ENCODE measurements at regions not wholly inside any gene's neighbourhood (a gene's known extent, or its start where the extent isn't known, plus 50 kb on each side); places are given as distances from the start of the nearest gene placed in this dataset.
A peak's percentile ranks its signal among the peaks of the same experiment; 100 is the strongest.

DNA sequence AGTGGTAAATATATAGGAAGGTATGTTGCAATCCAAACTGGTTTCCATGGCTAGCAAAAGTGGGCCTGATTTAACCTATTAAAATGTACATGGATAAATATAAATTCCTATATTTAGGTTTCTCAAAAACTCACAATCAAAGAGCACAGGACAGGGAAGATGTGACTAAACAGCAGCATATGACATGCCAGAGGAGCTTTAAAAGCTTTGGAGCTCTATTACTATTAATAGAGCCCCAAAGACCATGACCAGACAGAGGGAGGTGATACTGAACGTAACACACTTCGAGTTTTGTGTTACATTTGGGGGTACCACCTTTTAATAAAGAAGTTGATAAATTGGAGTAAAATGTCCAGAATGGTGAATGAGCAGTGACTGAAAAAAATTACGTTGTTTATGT lies 179.5 kb upstream of the SLC14A2 start:
- no peaks in the 10 kb centered on the region for H3K36me3 ChIP-seq (ENCODE audit: control insufficient read depth in 2 of 2, insufficient read depth in 2 of 2, low read length in 2 of 2)
- no peak overlapping the region for H3K4me3 ChIP-seq (ENCODE audit: low read length in 2 of 2)
- no peak overlapping the region for H3K27ac ChIP-seq (ENCODE audit: low read depth in 2 of 2, low read length in 2 of 2)
- no peaks in the 10 kb centered on the region for H3K4me1 ChIP-seq (ENCODE audit: control insufficient read depth in 2 of 2, insufficient read depth in 2 of 2, low read length in 2 of 2)
- no peaks in the 10 kb centered on the region for H3K27me3 ChIP-seq (ENCODE audit: control insufficient read depth in 2 of 2, insufficient read depth in 2 of 2, low read length in 2 of 2)
- no peak overlapping the region for H3K9ac ChIP-seq (ENCODE audit: low read depth in 1 of 2, low read length in 2 of 2)
- H3K9me3 ChIP-seq (ENCODE audit: control insufficient read depth in 2 of 2, low read length in 2 of 2) = no peaks in the 10 kb centered on the region

DNA sequence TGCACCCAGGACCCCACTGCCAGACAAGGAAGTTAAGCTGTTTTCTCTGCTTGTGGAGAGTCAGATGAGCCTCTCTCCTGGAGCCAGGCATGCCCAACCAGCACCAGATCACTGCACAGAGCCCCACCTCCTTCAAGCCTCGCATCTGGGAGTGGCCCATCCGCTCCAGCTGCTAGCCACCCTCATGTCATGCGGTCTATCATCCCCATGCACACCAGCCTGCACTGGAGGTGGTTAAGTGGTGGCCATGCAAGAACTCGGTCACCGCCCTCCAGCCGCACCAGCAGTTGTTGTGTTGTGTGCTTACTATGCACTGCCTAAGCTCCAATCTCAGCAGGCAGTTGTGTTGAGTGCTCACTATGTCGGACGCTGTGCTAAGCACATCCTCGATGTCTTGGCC lies 177.9 kb upstream of the SLC14A2 start:
- Histone ChIP-seq H3K9ac (ENCODE audit: low read depth in 1 of 2, low read length in 2 of 2) (no peak overlapping the region), H3K27me3 (ENCODE audit: control insufficient read depth in 2 of 2, insufficient read depth in 2 of 2, low read length in 2 of 2) (no peaks in the 10 kb centered on the region), H3K27ac (ENCODE audit: low read depth in 2 of 2, low read length in 2 of 2) (no peak overlapping the region), H3K36me3 (ENCODE audit: control insufficient read depth in 2 of 2, insufficient read depth in 2 of 2, low read length in 2 of 2) (no peaks in the 10 kb centered on the region), H3K4me1 (ENCODE audit: control insufficient read depth in 2 of 2, insufficient read depth in 2 of 2, low read length in 2 of 2) (no peaks in the 10 kb centered on the region), H3K9me3 (ENCODE audit: control insufficient read depth in 2 of 2, low read length in 2 of 2) (no peaks in the 10 kb centered on the region), H3K4me3 (ENCODE audit: low read length in 2 of 2) (no peak overlapping the region)

DNA sequence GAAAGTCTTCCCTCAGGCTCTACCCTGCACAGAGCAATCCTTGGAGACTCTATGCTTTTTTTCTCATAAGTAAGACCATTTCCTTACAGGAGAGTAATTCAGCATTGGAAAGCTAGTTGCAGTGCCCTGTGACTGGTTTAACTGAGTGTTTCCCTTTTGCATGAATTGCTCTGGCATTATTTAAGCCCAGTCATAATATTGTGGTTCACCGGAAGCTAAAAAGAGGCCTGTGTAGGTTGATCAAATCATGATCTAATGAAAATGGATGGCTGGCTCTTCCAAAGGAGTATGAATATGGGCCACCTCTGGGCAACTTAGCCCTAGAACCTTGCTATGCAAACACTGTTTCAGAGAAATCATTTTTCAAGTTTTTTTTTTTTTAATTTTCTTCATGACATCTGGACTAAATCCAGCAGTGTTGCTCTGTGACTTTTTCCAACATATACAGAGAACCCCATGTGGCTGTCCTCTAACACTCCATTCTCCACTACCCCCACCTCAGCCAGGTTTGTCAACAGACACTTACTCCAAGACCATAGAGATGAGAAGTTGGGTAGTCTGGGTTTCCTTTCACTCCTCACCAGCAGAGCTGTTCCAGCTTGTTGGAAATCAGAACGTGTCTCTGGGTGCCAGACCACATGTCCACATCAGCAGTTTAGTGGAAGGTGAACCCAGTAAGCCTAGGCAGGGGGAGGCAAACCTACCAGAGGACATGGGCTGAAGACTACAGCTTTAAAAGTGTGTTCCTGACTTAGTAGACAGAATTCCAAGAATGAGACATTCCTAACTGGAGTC lies 175.2 kb upstream of the SLC14A2 start:
- Histone ChIP-seq H3K4me1 (ENCODE audit: control insufficient read depth in 2 of 2, insufficient read depth in 2 of 2, low read length in 2 of 2) (no peaks in the 10 kb centered on the region), H3K9ac (ENCODE audit: low read depth in 1 of 2, low read length in 2 of 2) (no peak overlapping the region), H3K27ac (ENCODE audit: low read depth in 2 of 2, low read length in 2 of 2) (no peak overlapping the region), H3K4me3 (ENCODE audit: low read length in 2 of 2) (no peak overlapping the region), H3K9me3 (ENCODE audit: control insufficient read depth in 2 of 2, low read length in 2 of 2) (no peaks in the 10 kb centered on the region), H3K36me3 (ENCODE audit: control insufficient read depth in 2 of 2, insufficient read depth in 2 of 2, low read length in 2 of 2) (no peaks in the 10 kb centered on the region), H3K27me3 (ENCODE audit: control insufficient read depth in 2 of 2, insufficient read depth in 2 of 2, low read length in 2 of 2) (no peaks in the 10 kb centered on the region)

DNA sequence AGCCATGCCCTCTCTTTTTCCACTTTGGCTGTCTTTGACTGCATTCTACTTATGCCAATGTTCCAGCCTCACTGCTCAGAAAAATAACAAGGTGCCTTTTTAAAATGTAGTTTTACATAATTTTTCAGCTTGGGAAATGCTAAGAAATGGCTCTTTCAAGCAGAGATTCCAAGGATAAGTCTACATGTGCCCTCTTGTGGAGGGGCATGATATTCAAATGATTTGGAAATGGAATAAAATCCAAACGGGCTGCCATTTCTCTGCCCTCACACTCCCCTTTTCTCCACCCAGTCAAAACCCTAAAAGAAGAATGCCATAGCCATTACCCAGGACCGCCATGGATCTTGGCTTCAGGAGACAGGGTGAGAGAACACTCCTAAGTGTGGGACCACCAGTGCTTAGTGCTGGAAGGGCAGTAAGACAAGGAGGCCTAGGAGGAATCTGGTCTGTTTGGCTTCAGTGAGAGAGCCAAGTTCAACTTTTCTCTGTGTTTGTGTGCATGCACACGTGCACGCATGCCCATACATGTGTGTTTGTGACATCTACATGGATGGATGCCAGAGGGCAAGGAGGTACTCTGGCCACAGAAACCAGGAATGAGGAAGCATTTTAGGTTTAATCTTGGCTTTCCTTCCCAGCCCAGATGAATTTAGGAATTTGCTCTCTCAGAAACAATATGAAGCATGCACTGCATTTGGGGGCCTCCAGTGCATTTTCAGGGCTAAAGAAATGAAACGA lies 174.0 kb upstream of the SLC14A2 start:
- no peak overlapping the region for H3K4me3 ChIP-seq (ENCODE audit: low read length in 2 of 2)
- no peaks in the 10 kb centered on the region for H3K27me3 ChIP-seq (ENCODE audit: control insufficient read depth in 2 of 2, insufficient read depth in 2 of 2, low read length in 2 of 2)
- H3K27ac ChIP-seq (ENCODE audit: low read depth in 2 of 2, low read length in 2 of 2) = no peak overlapping the region
- H3K9ac ChIP-seq (ENCODE audit: low read depth in 1 of 2, low read length in 2 of 2) = no peak overlapping the region
- H3K4me1 ChIP-seq (ENCODE audit: control insufficient read depth in 2 of 2, insufficient read depth in 2 of 2, low read length in 2 of 2) = no peaks in the 10 kb centered on the region
- no peaks in the 10 kb centered on the region for H3K9me3 ChIP-seq (ENCODE audit: control insufficient read depth in 2 of 2, low read length in 2 of 2)
- no peaks in the 10 kb centered on the region for H3K36me3 ChIP-seq (ENCODE audit: control insufficient read depth in 2 of 2, insufficient read depth in 2 of 2, low read length in 2 of 2)

DNA sequence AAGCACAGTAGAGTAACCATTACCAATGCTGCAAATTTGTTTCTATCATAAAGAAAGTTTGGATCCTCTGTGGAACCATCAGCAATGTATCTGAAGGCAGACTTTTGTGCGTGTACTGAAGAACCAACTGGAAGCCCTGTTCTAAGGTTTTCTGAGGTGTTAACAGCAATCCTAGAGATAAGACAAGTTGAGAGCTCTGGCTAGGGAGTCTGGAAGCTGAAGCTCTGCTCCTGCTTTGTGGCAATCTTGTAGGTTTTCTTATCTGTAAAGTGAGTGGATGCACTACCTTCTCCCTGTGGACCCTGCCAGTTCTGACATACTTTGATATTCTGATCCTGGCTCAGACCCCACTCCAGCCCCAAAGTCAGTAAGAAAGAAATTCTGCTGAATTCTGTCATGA lies 171.2 kb upstream of the SLC14A2 start:
- Histone ChIP-seq H3K9ac (ENCODE audit: low read depth in 1 of 2, low read length in 2 of 2) (no peak overlapping the region), H3K9me3 (ENCODE audit: control insufficient read depth in 2 of 2, low read length in 2 of 2) (no peaks in the 10 kb centered on the region), H3K27me3 (ENCODE audit: control insufficient read depth in 2 of 2, insufficient read depth in 2 of 2, low read length in 2 of 2) (no peaks in the 10 kb centered on the region), H3K27ac (ENCODE audit: low read depth in 2 of 2, low read length in 2 of 2) (no peak overlapping the region), H3K36me3 (ENCODE audit: control insufficient read depth in 2 of 2, insufficient read depth in 2 of 2, low read length in 2 of 2) (no peaks in the 10 kb centered on the region), H3K4me3 (ENCODE audit: low read length in 2 of 2) (no peak overlapping the region), H3K4me1 (ENCODE audit: control insufficient read depth in 2 of 2, insufficient read depth in 2 of 2, low read length in 2 of 2) (peaks cover 7 to 11% of the 10 kb centered on the region in 2 donors)

DNA sequence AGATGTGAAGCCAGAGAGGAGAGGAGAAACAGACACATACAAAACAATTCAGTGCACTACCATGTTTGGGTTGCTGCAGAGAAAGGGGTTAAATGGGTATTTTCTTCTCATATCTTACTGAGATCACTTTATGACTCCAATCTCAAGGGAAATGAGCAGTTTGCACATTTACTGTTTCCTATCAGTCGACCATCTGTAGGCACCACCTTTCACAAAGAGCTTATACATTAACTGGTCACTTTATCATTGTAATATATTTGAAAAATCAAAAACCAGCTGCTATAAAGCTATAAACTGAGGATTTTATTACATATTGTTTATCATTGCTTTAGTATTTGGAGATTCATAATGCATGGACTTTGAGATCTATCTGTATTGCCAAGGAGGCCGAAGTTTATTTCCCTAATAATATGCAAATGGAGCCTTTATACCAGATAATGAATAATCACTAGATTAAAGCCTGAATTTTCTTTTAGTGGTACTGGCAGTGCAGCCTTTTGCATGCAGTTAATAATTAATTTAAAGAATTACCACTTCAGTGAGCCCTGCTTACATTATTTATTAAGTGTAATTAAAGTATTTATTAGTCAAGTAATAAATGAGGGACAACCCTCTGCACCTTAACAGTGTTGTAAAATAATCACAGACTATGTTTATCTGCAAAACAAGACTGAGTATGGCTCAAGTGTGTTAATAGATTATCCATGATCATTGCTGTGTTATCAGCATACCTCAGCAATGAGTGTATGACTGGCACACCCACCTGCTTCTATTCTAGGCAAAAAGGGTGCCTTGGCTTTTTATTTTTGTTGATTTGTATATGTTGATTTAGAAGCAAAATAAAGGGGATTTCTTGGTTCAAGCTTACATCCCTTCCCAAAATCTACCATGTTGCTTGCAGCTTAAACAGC lies 167.7 kb upstream of the SLC14A2 start:
- Histone ChIP-seq H3K9me3 (ENCODE audit: control insufficient read depth in 2 of 2, low read length in 2 of 2) (no peaks in the 10 kb centered on the region), H3K4me1 (ENCODE audit: control insufficient read depth in 2 of 2, insufficient read depth in 2 of 2, low read length in 2 of 2) (peaks cover 10 to 11% of the 10 kb centered on the region in 2 donors), H3K36me3 (ENCODE audit: control insufficient read depth in 2 of 2, insufficient read depth in 2 of 2, low read length in 2 of 2) (no peaks in the 10 kb centered on the region), H3K4me3 (ENCODE audit: low read length in 2 of 2) (peak overlapping the region in 1 of 2 donors; percentile 9), H3K27ac (ENCODE audit: low read depth in 2 of 2, low read length in 2 of 2) (no peak overlapping the region), H3K27me3 (ENCODE audit: control insufficient read depth in 2 of 2, insufficient read depth in 2 of 2, low read length in 2 of 2) (no peaks in the 10 kb centered on the region), H3K9ac (ENCODE audit: low read depth in 1 of 2, low read length in 2 of 2) (no peak overlapping the region)

DNA sequence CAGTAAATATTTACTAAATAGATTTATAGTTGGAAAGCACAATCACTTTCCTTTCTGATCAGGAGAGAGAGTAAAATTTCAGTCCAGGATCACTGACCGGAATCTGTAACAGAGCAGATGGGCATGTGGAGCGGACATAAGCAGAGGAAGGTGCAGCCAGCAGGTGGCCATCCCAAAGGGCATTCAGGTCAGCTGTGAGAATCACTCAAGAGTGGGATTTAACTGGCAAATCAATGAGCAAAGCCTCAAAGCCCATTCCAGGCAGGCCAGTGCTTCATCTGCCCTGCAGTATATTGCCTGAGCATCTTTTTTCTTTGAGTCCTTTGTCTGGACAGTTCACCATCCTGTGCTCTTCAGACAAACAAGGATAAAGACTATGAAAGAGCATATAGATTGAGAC lies 166.4 kb upstream of the SLC14A2 start:
- H3K9me3 ChIP-seq (ENCODE audit: control insufficient read depth in 2 of 2, low read length in 2 of 2) = no peaks in the 10 kb centered on the region
- H3K36me3 ChIP-seq (ENCODE audit: control insufficient read depth in 2 of 2, insufficient read depth in 2 of 2, low read length in 2 of 2) = no peaks in the 10 kb centered on the region
- no peak overlapping the region for H3K4me3 ChIP-seq (ENCODE audit: low read length in 2 of 2)
- no peaks in the 10 kb centered on the region for H3K27me3 ChIP-seq (ENCODE audit: control insufficient read depth in 2 of 2, insufficient read depth in 2 of 2, low read length in 2 of 2)
- no peak overlapping the region for H3K9ac ChIP-seq (ENCODE audit: low read depth in 1 of 2, low read length in 2 of 2)
- H3K27ac ChIP-seq (ENCODE audit: low read depth in 2 of 2, low read length in 2 of 2) = peak overlapping the region; percentile 56 to 66
- H3K4me1 ChIP-seq (ENCODE audit: control insufficient read depth in 2 of 2, insufficient read depth in 2 of 2, low read length in 2 of 2) = peaks cover 10 to 11% of the 10 kb centered on the region in 2 donors

DNA sequence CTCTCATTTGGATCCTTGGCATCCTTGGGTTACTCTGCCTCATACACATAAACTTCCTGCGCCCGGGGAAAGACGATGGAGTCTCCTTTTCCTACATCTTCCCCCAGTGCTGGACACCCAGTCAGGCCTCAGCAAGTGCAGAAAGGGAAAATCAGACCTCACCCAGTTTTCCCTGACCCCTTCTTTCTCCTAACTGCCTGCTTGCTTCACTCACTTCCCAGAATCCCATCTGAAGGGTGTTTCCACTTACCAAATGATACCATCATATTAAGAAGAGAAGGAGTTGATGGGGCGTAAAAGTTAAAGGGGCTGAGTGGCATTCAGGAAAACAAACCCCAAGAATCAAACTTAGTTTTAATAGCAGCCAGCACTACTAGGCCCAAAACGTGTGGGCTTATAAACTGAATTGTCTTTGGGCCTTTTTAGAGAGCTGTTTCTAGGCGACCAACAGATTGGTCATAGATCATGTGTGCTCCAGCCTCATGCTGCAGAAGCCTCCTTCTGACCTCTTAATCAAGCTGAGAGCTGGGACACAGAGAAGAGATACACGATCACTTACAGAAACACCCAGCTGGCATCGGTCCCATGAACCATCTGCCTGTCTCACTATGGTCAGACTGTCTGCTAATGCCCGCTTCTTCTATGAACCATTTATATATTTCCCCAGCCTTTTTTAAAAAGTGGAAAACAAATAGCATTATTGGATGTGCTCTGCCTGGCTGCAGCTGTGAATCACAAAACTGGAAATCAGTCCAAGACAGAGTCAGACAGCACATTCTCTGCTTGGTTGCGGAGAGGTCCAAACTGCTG lies 165.7 kb upstream of the SLC14A2 start:
- Histone ChIP-seq H3K27me3 (ENCODE audit: control insufficient read depth in 2 of 2, insufficient read depth in 2 of 2, low read length in 2 of 2) (no peaks in the 10 kb centered on the region), H3K27ac (ENCODE audit: low read depth in 2 of 2, low read length in 2 of 2) (peak overlapping the region; percentile 56 to 66), H3K9me3 (ENCODE audit: control insufficient read depth in 2 of 2, low read length in 2 of 2) (no peaks in the 10 kb centered on the region), H3K4me1 (ENCODE audit: control insufficient read depth in 2 of 2, insufficient read depth in 2 of 2, low read length in 2 of 2) (peaks cover 10 to 11% of the 10 kb centered on the region in 2 donors), H3K9ac (ENCODE audit: low read depth in 1 of 2, low read length in 2 of 2) (no peak overlapping the region), H3K4me3 (ENCODE audit: low read length in 2 of 2) (no peak overlapping the region), H3K36me3 (ENCODE audit: control insufficient read depth in 2 of 2, insufficient read depth in 2 of 2, low read length in 2 of 2) (no peaks in the 10 kb centered on the region)

DNA sequence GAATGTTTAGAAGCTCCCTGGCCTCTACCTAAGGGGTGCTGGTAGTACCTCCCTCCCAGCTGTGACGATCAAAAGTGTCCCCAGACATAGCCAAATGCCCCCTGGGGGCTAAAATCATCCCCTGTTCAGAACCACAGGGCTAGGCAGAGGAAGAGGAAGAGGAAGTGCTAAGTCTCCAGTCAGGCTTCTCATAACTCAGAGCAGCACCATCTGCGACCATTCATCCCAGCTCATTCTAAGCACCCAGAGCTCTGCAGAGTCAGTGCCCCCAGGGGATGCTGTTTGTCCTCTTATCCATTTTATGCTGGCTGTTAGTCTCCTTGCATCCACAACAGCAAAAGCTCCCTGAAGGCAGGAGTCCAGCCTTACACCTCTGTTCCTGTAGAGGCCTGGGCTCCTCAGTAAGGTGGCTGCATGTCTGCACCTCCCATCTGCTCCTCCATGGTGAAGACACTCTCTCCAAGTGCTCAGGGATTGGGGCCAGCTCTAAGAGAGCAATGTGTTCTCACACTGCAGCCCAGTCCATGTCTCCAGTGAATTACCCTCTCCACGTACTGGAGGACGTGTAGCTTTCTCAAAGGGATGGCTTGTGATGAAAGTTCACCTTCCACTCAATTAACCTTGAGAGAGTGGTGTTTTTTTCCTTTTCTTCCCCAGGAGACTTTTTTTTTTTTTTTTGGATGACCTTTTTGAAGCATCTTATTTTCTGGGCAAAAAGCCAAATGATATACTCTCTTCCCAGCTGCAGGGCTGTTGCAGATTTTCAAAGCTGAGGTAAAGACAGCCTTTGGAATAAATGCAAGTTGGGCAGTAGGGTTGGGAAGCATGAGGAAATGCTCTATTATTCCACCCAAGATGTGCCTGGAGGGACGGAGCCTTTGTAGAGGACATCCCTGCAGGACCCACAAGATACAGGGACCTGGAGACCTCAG lies 158.9 kb upstream of the SLC14A2 start:
- Histone ChIP-seq H3K27me3 (ENCODE audit: control insufficient read depth in 2 of 2, insufficient read depth in 2 of 2, low read length in 2 of 2) (no peaks in the 10 kb centered on the region), H3K4me3 (ENCODE audit: low read length in 2 of 2) (no peak overlapping the region), H3K9ac (ENCODE audit: low read depth in 1 of 2, low read length in 2 of 2) (no peak overlapping the region), H3K36me3 (ENCODE audit: control insufficient read depth in 2 of 2, insufficient read depth in 2 of 2, low read length in 2 of 2) (no peaks in the 10 kb centered on the region), H3K9me3 (ENCODE audit: control insufficient read depth in 2 of 2, low read length in 2 of 2) (no peaks in the 10 kb centered on the region), H3K4me1 (ENCODE audit: control insufficient read depth in 2 of 2, insufficient read depth in 2 of 2, low read length in 2 of 2) (no peaks in the 10 kb centered on the region), H3K27ac (ENCODE audit: low read depth in 2 of 2, low read length in 2 of 2) (no peak overlapping the region)

Data from mucosa of rectum (tissue), 2 donors.